ENCODE measurements at regions not wholly inside any gene's neighbourhood (a gene's known extent, or its start where the extent isn't known, plus 50 kb on each side); places are given as distances from the start of the nearest gene placed in this dataset.

DNA sequence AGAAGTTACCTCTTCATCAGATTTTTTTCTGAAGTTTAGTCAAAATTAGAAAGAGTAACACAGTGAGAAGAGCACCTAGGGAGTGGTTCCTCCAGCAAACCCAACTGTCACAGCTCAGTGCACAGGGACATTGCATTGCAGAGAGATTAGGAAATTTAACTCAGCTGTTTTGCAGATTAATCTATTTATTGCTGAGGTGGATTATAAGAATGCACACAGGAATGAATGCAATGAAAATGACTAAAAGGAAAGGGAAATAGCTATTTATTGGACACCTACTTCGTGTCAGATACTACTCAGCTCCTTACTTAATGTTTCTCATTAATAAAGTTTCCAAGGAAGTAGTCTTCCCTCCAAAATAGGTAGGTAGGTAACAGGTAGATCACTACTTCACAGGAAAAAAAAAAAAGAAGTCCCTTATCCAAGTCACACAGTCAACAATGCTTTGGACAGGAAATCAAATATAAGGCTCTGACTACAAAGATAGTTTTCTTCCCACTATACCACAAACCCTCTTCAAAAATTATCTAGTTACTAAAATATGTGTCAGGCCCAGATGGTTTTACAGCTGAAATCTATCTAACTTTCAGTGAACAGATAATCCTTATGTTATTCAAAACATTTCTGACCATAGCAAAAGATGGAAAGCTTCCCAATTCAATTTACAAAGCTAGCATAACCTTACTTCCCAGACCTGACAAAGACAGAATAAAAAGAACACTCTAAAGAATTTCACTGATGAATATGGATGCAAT is 442.2 kb upstream of the MPDZ start:
- Histone ChIP-seq H3K36me3 (ENCODE audit: control insufficient read depth in 2 of 2, insufficient read depth in 1 of 2, low read length in 2 of 2) (no peaks in the 10 kb centered on the region), H3K4me3 (ENCODE audit: low read depth, low read length) (no peak overlapping the region), H3K9me3 (ENCODE audit: control insufficient read depth, insufficient read depth, low read depth, low read length) (no peaks in the 10 kb centered on the region), H3K27ac (ENCODE audit: extremely low read depth, low read depth, low read length) (no peak overlapping the region), H3K4me1 (ENCODE audit: control insufficient read depth, insufficient read depth, low read length) (peaks cover 4% of the 10 kb centered on the region)
- ChIA-PET CTCF (interaction anchor here (0.6 to 1.3 kb wide), 3 partner anchors 123 to 903 kb away, joined by 3 to 4 read pairs (median 3); no protein-coding TSS in a partner anchor), POLR2A (interaction anchor here (0.5 kb wide), 1 partner anchor 551 kb away, joined by 4 read pairs; no protein-coding TSS in a partner anchor)
- TF ChIP-seq ZNF341 (tag by site-specific recombination; IDR thresholded peaks at IDR 0.05; ENCODE audit: low read depth) (no peak), ZFP69B (tag by site-specific recombination; IDR thresholded peaks at IDR 0.05) (no peak), ZNF596 (tag by site-specific recombination; IDR thresholded peaks at IDR 0.05) (no peak), ZNF16 (tag by site-specific recombination; IDR thresholded peaks at IDR 0.05; ENCODE audit: low read depth) (no peak), ZFP3 (tag by site-specific recombination; IDR thresholded peaks at IDR 0.05; ENCODE audit: low read depth) (no peak), ZNF555 (tag by site-specific recombination; conservative IDR thresholded peaks at IDR 0.05) (no peak), ZNF837 (tag by site-specific recombination; IDR thresholded peaks at IDR 0.05) (no peak), ZNF776 (tag by site-specific recombination; IDR thresholded peaks at IDR 0.05; ENCODE audit: borderline replicate concordance) (no peak), PRDM1 (tag by site-specific recombination; IDR thresholded peaks at IDR 0.05) (no peak), HOXA7 (CRISPR knock-in tag; IDR thresholded peaks at IDR 0.05; ENCODE audit: borderline replicate concordance) (no peak), ZNF670 (tag by site-specific recombination; IDR thresholded peaks at IDR 0.05; ENCODE audit: low read depth) (no peak), ZNF138 (tag by site-specific recombination; IDR thresholded peaks at IDR 0.05; ENCODE audit: borderline replicate concordance) (no peak)
- TF ChIP-seq, protein P1, sequence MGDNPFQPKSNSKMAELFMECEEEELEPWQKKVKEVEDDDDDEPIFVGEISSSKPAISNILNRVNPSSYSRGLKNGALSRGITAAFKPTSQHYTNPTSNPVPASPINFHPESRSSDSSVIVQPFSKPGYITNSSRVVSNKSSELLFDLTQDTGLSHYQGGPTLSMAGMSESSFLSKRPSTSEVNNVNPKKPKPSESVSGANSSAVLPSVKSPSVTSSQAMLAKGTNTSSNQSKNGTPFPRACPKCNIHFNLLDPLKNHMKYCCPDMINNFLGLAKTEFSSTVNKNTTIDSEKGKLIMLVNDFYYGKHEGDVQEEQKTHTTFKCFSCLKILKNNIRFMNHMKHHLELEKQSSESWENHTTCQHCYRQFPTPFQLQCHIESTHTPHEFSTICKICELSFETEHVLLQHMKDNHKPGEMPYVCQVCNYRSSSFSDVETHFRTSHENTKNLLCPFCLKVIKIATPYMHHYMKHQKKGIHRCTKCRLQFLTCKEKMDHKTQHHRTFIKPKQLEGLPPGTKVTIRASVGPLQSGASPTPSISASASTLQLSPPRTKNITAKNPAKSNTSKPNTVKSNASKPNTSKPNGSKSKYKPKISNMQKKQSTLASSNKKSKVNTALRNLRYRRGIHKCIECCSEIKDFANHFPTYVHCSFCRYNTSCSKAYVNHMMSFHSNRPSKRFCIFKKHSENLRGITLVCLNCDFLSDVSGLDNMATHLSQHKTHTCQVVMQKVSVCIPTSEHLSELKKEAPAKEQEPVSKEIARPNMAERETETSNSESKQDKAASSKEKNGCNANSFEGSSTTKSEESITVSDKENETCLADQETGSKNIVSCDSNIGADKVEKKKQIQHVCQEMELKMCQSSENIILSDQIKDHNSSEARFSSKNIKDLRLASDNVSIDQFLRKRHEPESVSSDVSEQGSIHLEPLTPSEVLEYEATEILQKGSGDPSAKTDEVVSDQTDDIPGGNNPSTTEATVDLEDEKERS (tag by site-specific recombination; IDR thresholded peaks at IDR 0.05) = no peak
- TF ChIP-seq, protein P2, sequence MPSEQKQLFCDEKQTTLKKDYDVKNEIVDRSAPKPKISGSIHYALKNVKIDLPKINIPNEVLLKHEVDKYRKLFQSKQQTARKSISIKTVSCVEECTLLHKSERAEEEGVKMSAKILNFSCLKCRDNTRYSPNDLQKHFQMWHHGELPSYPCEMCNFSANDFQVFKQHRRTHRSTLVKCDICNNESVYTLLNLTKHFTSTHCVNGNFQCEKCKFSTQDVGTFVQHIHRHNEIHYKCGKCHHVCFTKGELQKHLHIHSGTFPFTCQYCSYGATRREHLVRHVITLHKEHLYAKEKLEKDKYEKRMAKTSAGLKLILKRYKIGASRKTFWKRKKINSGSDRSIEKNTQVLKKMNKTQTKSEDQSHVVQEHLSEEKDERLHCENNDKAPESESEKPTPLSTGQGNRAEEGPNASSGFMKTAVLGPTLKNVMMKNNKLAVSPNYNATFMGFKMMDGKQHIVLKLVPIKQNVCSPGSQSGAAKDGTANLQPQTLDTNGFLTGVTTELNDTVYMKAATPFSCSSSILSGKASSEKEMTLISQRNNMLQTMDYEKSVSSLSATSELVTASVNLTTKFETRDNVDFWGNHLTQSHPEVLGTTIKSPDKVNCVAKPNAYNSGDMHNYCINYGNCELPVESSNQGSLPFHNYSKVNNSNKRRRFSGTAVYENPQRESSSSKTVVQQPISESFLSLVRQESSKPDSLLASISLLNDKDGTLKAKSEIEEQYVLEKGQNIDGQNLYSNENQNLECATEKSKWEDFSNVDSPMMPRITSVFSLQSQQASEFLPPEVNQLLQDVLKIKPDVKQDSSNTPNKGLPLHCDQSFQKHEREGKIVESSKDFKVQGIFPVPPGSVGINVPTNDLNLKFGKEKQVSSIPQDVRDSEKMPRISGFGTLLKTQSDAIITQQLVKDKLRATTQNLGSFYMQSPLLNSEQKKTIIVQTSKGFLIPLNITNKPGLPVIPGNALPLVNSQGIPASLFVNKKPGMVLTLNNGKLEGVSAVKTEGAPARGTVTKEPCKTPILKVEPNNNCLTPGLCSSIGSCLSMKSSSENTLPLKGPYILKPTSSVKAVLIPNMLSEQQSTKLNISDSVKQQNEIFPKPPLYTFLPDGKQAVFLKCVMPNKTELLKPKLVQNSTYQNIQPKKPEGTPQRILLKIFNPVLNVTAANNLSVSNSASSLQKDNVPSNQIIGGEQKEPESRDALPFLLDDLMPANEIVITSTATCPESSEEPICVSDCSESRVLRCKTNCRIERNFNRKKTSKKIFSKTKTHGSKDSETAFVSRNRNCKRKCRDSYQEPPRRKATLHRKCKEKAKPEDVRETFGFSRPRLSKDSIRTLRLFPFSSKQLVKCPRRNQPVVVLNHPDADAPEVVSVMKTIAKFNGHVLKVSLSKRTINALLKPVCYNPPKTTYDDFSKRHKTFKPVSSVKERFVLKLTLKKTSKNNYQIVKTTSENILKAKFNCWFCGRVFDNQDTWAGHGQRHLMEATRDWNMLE (tag by site-specific recombination; conservative IDR thresholded peaks at IDR 0.05; ENCODE audit: low read depth) = no peak

DNA sequence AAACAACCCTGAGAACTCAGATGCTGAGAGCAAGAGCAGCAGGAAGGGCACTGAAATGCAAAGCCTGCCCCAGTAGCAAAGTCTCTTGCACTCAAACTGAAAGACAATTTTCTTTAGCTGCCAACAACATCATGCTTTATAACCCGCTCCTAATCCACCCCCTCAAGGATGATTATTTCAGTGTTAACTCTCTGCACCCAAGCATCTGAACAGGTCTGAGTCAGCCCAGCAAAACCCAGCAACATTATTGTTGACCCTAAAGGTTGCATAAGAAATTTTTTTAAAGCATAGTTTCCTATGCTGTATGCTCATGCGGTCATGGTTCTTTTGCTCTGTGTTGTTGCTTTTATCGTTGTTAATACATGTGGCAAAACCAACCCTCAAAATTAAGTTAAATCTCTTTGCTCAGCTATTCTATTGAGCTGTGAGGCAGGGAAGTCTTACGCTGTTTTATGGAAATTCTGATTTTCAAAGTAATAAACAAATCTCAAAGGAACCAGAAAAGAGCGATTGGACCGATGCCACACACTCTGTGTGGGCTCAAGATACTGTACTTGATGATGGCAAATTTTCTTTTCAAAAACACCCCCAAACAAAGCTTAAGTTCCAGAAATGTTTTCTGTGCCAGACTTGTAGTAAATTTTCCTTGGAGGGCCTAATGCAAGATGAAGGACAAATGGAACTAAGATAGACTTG is 440.6 kb upstream of the MPDZ start:
- H3K4me3 ChIP-seq (ENCODE audit: low read depth, low read length) = no peak overlapping the region
- H3K27ac ChIP-seq (ENCODE audit: extremely low read depth, low read depth, low read length) = no peak overlapping the region
- no peaks in the 10 kb centered on the region for H3K36me3 ChIP-seq (ENCODE audit: control insufficient read depth in 2 of 2, insufficient read depth in 1 of 2, low read length in 2 of 2)
- CTCF ChIA-PET = interaction anchor here (0.6 to 1.3 kb wide), 4 partner anchors 30 to 292 kb away, joined by 3 read pairs; no protein-coding TSS in a partner anchor
- TF ChIP-seq ZNF211 (tag by site-specific recombination; IDR thresholded peaks at IDR 0.05; ENCODE audit: low read depth) (no peak), ZNF404 (tag by site-specific recombination; IDR thresholded peaks at IDR 0.05) (no peak), KLF1 (tag by site-specific recombination; IDR thresholded peaks at IDR 0.05) (no peak), ZXDB (tag by site-specific recombination; IDR thresholded peaks at IDR 0.05) (no peak)
- TF ChIP-seq, protein P3, sequence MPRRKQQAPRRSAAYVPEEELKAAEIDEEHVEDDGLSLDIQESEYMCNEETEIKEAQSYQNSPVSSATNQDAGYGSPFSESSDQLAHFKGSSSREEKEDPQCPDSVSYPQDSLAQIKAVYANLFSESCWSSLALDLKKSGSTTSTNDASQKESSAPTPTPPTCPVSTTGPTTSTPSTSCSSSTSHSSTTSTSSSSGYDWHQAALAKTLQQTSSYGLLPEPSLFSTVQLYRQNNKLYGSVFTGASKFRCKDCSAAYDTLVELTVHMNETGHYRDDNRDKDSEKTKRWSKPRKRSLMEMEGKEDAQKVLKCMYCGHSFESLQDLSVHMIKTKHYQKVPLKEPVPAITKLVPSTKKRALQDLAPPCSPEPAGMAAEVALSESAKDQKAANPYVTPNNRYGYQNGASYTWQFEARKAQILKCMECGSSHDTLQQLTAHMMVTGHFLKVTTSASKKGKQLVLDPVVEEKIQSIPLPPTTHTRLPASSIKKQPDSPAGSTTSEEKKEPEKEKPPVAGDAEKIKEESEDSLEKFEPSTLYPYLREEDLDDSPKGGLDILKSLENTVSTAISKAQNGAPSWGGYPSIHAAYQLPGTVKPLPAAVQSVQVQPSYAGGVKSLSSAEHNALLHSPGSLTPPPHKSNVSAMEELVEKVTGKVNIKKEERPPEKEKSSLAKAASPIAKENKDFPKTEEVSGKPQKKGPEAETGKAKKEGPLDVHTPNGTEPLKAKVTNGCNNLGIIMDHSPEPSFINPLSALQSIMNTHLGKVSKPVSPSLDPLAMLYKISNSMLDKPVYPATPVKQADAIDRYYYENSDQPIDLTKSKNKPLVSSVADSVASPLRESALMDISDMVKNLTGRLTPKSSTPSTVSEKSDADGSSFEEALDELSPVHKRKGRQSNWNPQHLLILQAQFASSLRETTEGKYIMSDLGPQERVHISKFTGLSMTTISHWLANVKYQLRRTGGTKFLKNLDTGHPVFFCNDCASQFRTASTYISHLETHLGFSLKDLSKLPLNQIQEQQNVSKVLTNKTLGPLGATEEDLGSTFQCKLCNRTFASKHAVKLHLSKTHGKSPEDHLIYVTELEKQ (tag by site-specific recombination; IDR thresholded peaks at IDR 0.05; ENCODE audit: borderline replicate concordance) = no peak
- no peaks in the 10 kb centered on the region for H3K9me3 ChIP-seq (ENCODE audit: control insufficient read depth, insufficient read depth, low read depth, low read length)
- POLR2A ChIA-PET = no interaction called here
- H3K4me1 ChIP-seq (ENCODE audit: control insufficient read depth, insufficient read depth, low read length) = peaks cover 6% of the 10 kb centered on the region

Measured in HEK293 (cell line).